H1 (cell line): ENCODE measurements at regions not wholly inside any gene's neighbourhood (a gene's known extent, or its start where the extent isn't known, plus 50 kb on each side); places are given as distances from the start of the nearest gene placed in this dataset.

Experiments
- CTCF ChIA-PET: fragments of 300-600 bp; sonication (Branson Sonifier 250); formaldehyde crosslinking; loops from one replicate; lab custom pipeline; 2021; ENCODE audit not compliant: partially characterized antibody; lab: Charles Lee
- POLR2A ChIA-PET: fragments of 300-600 bp; sonication (Branson Sonifier 250); formaldehyde crosslinking; loops from one replicate; lab custom pipeline; 2021; ENCODE audit warnings: inconsistent platforms; ENCODE audit not compliant: partially characterized antibody; lab: Charles Lee
- DNase-seq, 2 experiments: peaks; one replicate each; pipeline versions ENCODE4 v3.0.0 to v3.0.0-alpha.2; 2010 to 2022; ENCODE audit warnings: low spot score in 2 of 2, low read depth in 1 of 2, mixed read lengths in 1 of 2
- FAIRE-seq: peaks from 2 replicates; lab custom pipeline; 2011; peaks lifted over from hg19 to GRCh38; lab: Jason Lieb, UNC
- H2AFZ ChIP-seq: 2 replicates; pipeline ENCODE4 v1.8.1; 2012; ENCODE audit warnings: low read length, inconsistent platforms
- H2AK5ac ChIP-seq: 2 replicates; pipeline ENCODE4 v1.6.1; 2013; ENCODE audit warnings: low read depth, low read length
- H2BK120ac ChIP-seq: replicated peaks from 2 replicates; pipeline ENCODE3; 2013; ENCODE audit warnings: low read depth, low read length, inconsistent platforms
- H2BK12ac ChIP-seq: 2 replicates; pipeline ENCODE4 v1.6.1; 2013; ENCODE audit warnings: low read depth, low read length
- H2BK15ac ChIP-seq: 2 replicates; pipeline ENCODE4 v1.6.1; 2013; ENCODE audit warnings: low read length
- H2BK20ac ChIP-seq: 2 replicates; pipeline ENCODE4 v1.6.1; 2013; ENCODE audit warnings: low read length
- H2BK5ac ChIP-seq: 2 replicates; pipeline ENCODE4 v1.6.1; 2013; ENCODE audit warnings: low read depth, low read length
- H3K14ac ChIP-seq: 2 replicates; pipeline ENCODE4 v1.6.1; 2013; ENCODE audit warnings: inconsistent platforms; ENCODE audit not compliant: insufficient read length
- H3K18ac ChIP-seq: 2 replicates; pipeline ENCODE4 v1.6.1; 2013; ENCODE audit warnings: low read length; ENCODE audit errors: extremely low read depth
- H3K23ac ChIP-seq: 2 replicates; pipeline ENCODE4 v1.6.1; 2013; ENCODE audit warnings: inconsistent platforms; ENCODE audit not compliant: insufficient read length
- H3K23me2 ChIP-seq: 2 replicates; pipeline ENCODE4 v1.6.1; 2013; ENCODE audit warnings: low read depth, low read length
- H3K27ac ChIP-seq: 2 replicates; pipeline ENCODE4 v1.6.1; 2011; ENCODE audit warnings: low read depth, low read length, inconsistent platforms
- H3K27me3 ChIP-seq, 4 experiments: replicated peaks in 1 of 4; 1 replicate in 1 of 4; 2 replicates in 3 of 4; pipeline versions ENCODE4 v1.6.1 to v1.8.1; 2011 to 2013; ENCODE audit warnings: low read length in 3 of 4, mild to moderate bottlenecking in 3 of 4, inconsistent platforms in 2 of 4, mixed read lengths in 2 of 4, moderate library complexity in 1 of 4; ENCODE audit not compliant: control insufficient read depth in 3 of 4, insufficient read depth in 3 of 4; ENCODE audit errors: extremely low read depth in 1 of 4
- H3K36me3 ChIP-seq, 4 experiments: 2 replicates each; pipeline versions ENCODE4 v1.6.1 to v1.8.1; 2011 to 2013; ENCODE audit warnings: mild to moderate bottlenecking in 4 of 4, low read length in 3 of 4, moderate library complexity in 2 of 4, control low read depth in 1 of 4, inconsistent platforms in 1 of 4; ENCODE audit not compliant: insufficient read depth in 4 of 4, control insufficient read depth in 2 of 4
- H3K4ac ChIP-seq: replicated peaks from 2 replicates; pipeline ENCODE3; 2013; ENCODE audit warnings: low read length, low read depth, mixed read lengths, inconsistent platforms; ENCODE audit not compliant: insufficient read length
- H3K4me1 ChIP-seq, 4 experiments: replicated peaks in 1 of 4; 1 replicate in 1 of 4; 2 replicates in 3 of 4; pipeline versions ENCODE4 v1.6.1 to v1.8.1; 2011 to 2013; ENCODE audit warnings: low read length in 3 of 4, inconsistent platforms in 2 of 4, mixed read lengths in 1 of 4; ENCODE audit not compliant: insufficient read depth in 4 of 4, control insufficient read depth in 3 of 4
- H3K4me2 ChIP-seq, 2 experiments: 2 replicates each; pipeline versions ENCODE4 v1.6.1 to v1.8.1; 2011 to 2013; ENCODE audit warnings: low read depth in 2 of 2, low read length in 2 of 2, control low read depth in 1 of 2, inconsistent platforms in 1 of 2, mild to moderate bottlenecking in 1 of 2; ENCODE audit not compliant: insufficient read depth in 1 of 2
- H3K4me3 ChIP-seq, 4 experiments: fragments of 200-600, 300-600 bp in 1 of 4; sonication (generic), shearing (Covaris generic), sonication (Bioruptor Twin) in 1 of 4; 2 replicates each; pipeline versions ENCODE4 v1.5.1 to v1.8.1; 2011 to 2016; ENCODE audit warnings: low read length in 4 of 4, low read depth in 3 of 4, control low read depth in 2 of 4, inconsistent platforms in 2 of 4, mild to moderate bottlenecking in 2 of 4, mixed read lengths in 1 of 4, moderate library complexity in 1 of 4; ENCODE audit not compliant: insufficient read depth in 2 of 4; ENCODE audit errors: extremely low read depth in 1 of 4
- H3K56ac ChIP-seq: replicated peaks from 2 replicates; pipeline ENCODE3; 2013; ENCODE audit warnings: low read depth, mild to moderate bottlenecking, mixed read lengths, low read length, inconsistent platforms; ENCODE audit not compliant: insufficient read length
- H3K79me1 ChIP-seq: 2 replicates; pipeline ENCODE4 v1.6.1; 2013; ENCODE audit warnings: low read depth, low read length, control low read depth
- H3K79me2 ChIP-seq, 2 experiments: 2 replicates each; pipeline versions ENCODE4 v1.6.1 to v1.8.1; 2012 to 2013; ENCODE audit warnings: low read length in 2 of 2, mild to moderate bottlenecking in 2 of 2, inconsistent platforms in 1 of 2; ENCODE audit not compliant: insufficient read depth in 2 of 2, control insufficient read depth in 1 of 2
- H3K9ac ChIP-seq, 4 experiments: replicated peaks in 1 of 4; 1 replicate in 1 of 4; 2 replicates in 3 of 4; pipeline versions ENCODE4 v1.6.1 to v1.8.1; 2011 to 2013; ENCODE audit warnings: low read depth in 3 of 4, low read length in 3 of 4, control low read depth in 2 of 4, mild to moderate bottlenecking in 2 of 4, moderate library complexity in 2 of 4, inconsistent platforms in 1 of 4; ENCODE audit errors: extremely low read depth in 1 of 4
- H3K9me3 ChIP-seq, 2 experiments: 2 replicates each; pipeline versions ENCODE4 v1.6.1 to v1.8.1; 2012 to 2013; ENCODE audit warnings: mild to moderate bottlenecking in 2 of 2, moderate library complexity in 2 of 2, control low read depth in 1 of 2, inconsistent platforms in 1 of 2, low read depth in 1 of 2, low read length in 1 of 2, mixed read lengths in 1 of 2; ENCODE audit not compliant: insufficient read depth in 2 of 2
- H4K20me1 ChIP-seq, 2 experiments: replicated peaks in 1 of 2; 2 replicates each; pipeline versions ENCODE3 to v1.8.1; 2011 to 2013; ENCODE audit warnings: inconsistent platforms in 2 of 2, low read length in 2 of 2, mild to moderate bottlenecking in 1 of 2; ENCODE audit not compliant: insufficient read depth in 2 of 2, control insufficient read depth in 1 of 2
- H4K5ac ChIP-seq: 2 replicates; pipeline ENCODE4 v1.6.1; 2013; ENCODE audit warnings: low read length, low read depth, mixed read lengths, inconsistent platforms; ENCODE audit not compliant: insufficient read length
- H4K8ac ChIP-seq: 2 replicates; pipeline ENCODE4 v1.8.0; 2013; ENCODE audit warnings: mild to moderate bottlenecking, moderate library complexity, low read length, inconsistent platforms; ENCODE audit not compliant: insufficient read depth; ENCODE audit errors: extremely low read depth
- H4K91ac ChIP-seq: replicated peaks from 2 replicates; pipeline ENCODE3; 2013; ENCODE audit warnings: low read length, mixed read lengths, inconsistent platforms; ENCODE audit not compliant: insufficient read length
- CBX8 ChIP-seq: fragments of 300-800, 300-1000 bp; sonication (generic); IDR thresholded peaks from 2 replicates; pipeline ENCODE4 v1.7.1; 2016; ENCODE audit warnings: low read depth, low read length, borderline replicate concordance
- CTCF ChIP-seq, 3 experiments: IDR thresholded peaks; 1 replicate in 2 of 3; 2 replicates in 1 of 3; pipeline versions ENCODE4 v1.5.1 to v1.6.1; 2011; ENCODE audit warnings: low read length in 3 of 3, mild to moderate bottlenecking in 3 of 3, inconsistent platforms in 2 of 3, low read depth in 1 of 3, moderate library complexity in 1 of 3; ENCODE audit not compliant: insufficient read depth in 1 of 3; ENCODE audit errors: control extremely low read depth in 1 of 3
- GABPA ChIP-seq: IDR thresholded peaks from 2 replicates; pipeline ENCODE4 v1.6.1; 2011; ENCODE audit warnings: mild to moderate bottlenecking, low read length, moderate library complexity, borderline replicate concordance; ENCODE audit not compliant: insufficient read depth
- GTF2F1 ChIP-seq: IDR thresholded peaks from 2 replicates; pipeline ENCODE4 v1.6.1; 2012; ENCODE audit warnings: low read depth, low read length, improper control_type of control experiment, borderline replicate concordance
- KDM4A ChIP-seq: IDR thresholded peaks from one replicate; pipeline ENCODE4 v1.7.1; 2012; ENCODE audit warnings: low read depth, mild to moderate bottlenecking, moderate library complexity, low read length, inconsistent platforms; ENCODE audit not compliant: severe bottlenecking
- RFX5 ChIP-seq: IDR thresholded peaks from 2 replicates; pipeline ENCODE4 v1.6.1; 2011; ENCODE audit warnings: low read depth, low read length, improper control_type of control experiment, borderline replicate concordance
- RNF2 ChIP-seq: fragments of 200-900, 300-1000 bp; sonication (generic); IDR thresholded peaks from 2 replicates; pipeline ENCODE4 v1.7.1; 2016; ENCODE audit warnings: borderline replicate concordance, low read depth, mild to moderate bottlenecking, antibody characterized with exemption, low read length; ENCODE audit not compliant: poor library complexity, severe bottlenecking; ENCODE audit errors: missing control alignments
- RXRA ChIP-seq: IDR thresholded peaks from 2 replicates; pipeline ENCODE4 v1.6.1; 2011; ENCODE audit warnings: low read depth, mild to moderate bottlenecking, low read length, moderate library complexity; ENCODE audit not compliant: insufficient read depth
- SP2 ChIP-seq: IDR thresholded peaks from 2 replicates; pipeline ENCODE4 v1.6.1; 2012; ENCODE audit warnings: mild to moderate bottlenecking, low read length, inconsistent platforms
- SUZ12 ChIP-seq: fragments of 200-600 bp; sonication (generic); IDR thresholded peaks from 2 replicates; pipeline ENCODE4 v1.6.1; 2012; ENCODE audit warnings: mild to moderate bottlenecking, inconsistent platforms, low read length, moderate library complexity, mixed read lengths
- TAF1 ChIP-seq: IDR thresholded peaks from 2 replicates; pipeline ENCODE4 v1.6.1; 2011; ENCODE audit warnings: mild to moderate bottlenecking, low read depth, low read length
- WGBS, 2 experiments: shearing (Covaris generic) in 1 of 2; methylation state at CpG; one replicate each; pipeline versions ENCODE4 v1.1.6 to v1.1.7; 2013 to 2015; ENCODE audit warnings: low lambda C conversion rate in 2 of 2, mixed read lengths in 2 of 2, inconsistent platforms in 1 of 2, low coverage in 1 of 2, missing lambda C conversion rate in 1 of 2; ENCODE audit not compliant: insufficient replicate concordance in 2 of 2, insufficient coverage in 1 of 2, insufficient read length in 1 of 2; ENCODE audit errors: extremely low coverage in 1 of 2, missing lambda C conversion rate in 1 of 2; 5-methylcytosine and 5-hydroxymethylcytosine counted together

- no peak overlapping the region for H2BK15ac ChIP-seq
- no peak overlapping the region for H3K9ac ChIP-seq
- no peak overlapping the region for H3K18ac ChIP-seq
- H2BK120ac ChIP-seq, result no peak overlapping the region
- H3K27me3 ChIP-seq, result no peaks in the 10 kb centered on the region
- no peaks in the 10 kb centered on the region for H3K23me2 ChIP-seq
- ChIA-PET POLR2A (no interaction called here), CTCF (no interaction called here)
- H3K27ac ChIP-seq, result no peak overlapping the region
- H3K9me3 ChIP-seq, result no peaks in the 10 kb centered on the region
- H4K5ac ChIP-seq, result no peak overlapping the region
- no peak overlapping the region for H2BK12ac ChIP-seq
- no peak overlapping the region for H2AK5ac ChIP-seq
- H4K91ac ChIP-seq, result no peak overlapping the region
- no peak overlapping the region for H4K8ac ChIP-seq
- H2BK5ac ChIP-seq, result no peak overlapping the region
- H3K4me1 ChIP-seq, result peaks cover 0 to 5% (median under 1%) of the 10 kb centered on the region in 4 experiments; a peak in 2 of 7 replicates
- no peak overlapping the region for H3K4me2 ChIP-seq
- FAIRE-seq (no peak), DNase-seq (no peak)
- no peaks in the 10 kb centered on the region for H3K36me3 ChIP-seq
- TF ChIP-seq SP2, result no peak
- TF ChIP-seq CBX8, result no peak
- no peak for TF ChIP-seq TAF1
- no peak for TF ChIP-seq SUZ12
- no peak for TF ChIP-seq CTCF (IDR thresholded peaks at IDR 0.05; ENCODE audit: control extremely low read depth in 1 of 3, insufficient read depth in 1 of 3, low read depth in 1 of 3, low read length in 3 of 3)
- no peak for TF ChIP-seq KDM4A
- TF ChIP-seq RFX5, result no peak
- TF ChIP-seq GTF2F1, result no peak
- TF ChIP-seq GABPA, result no peak
- TF ChIP-seq RNF2, result no peak
- TF ChIP-seq RXRA, result no peak
- H4K20me1 ChIP-seq, result no peaks in the 10 kb centered on the region
- H3K4ac ChIP-seq, result no peak overlapping the region
- H3K4me3 ChIP-seq, result no peak overlapping the region
- no peaks in the 10 kb centered on the region for H3K79me1 ChIP-seq
- H3K79me2 ChIP-seq, result no peaks in the 10 kb centered on the region
- 87% methylated on average over 3 of the region's 3 CpGs; no CpG with 5 or more reads in 1 of the 2 experiments for WGBS, 2 experiments
- no peak overlapping the region for H2AFZ ChIP-seq
- no peak overlapping the region for H3K14ac ChIP-seq
- no peak overlapping the region for H3K56ac ChIP-seq
- H3K23ac ChIP-seq, result no peak overlapping the region
- no peak overlapping the region for H2BK20ac ChIP-seq
These were observed 332.4 kb downstream of the RPS6KC1 start for GRCh38 chr1:213383465-213383864.
